NOMO-1 (cell line): ENCODE measurements at regions not wholly inside any gene's neighbourhood (a gene's known extent, or its start where the extent isn't known, plus 50 kb on each side); places are given as distances from the start of the nearest gene placed in this dataset.
A peak's percentile ranks its signal among the peaks of the same experiment; 100 is the strongest.
"Not testable (repeated sequence)": the region's sequence is repeated elsewhere in the genome, so short reads cannot be mapped to it uniquely, and the experiment has no call there.

ENCODE experiments used
- DNase-seq, 2 experiments: peaks; one replicate each; lab custom pipeline; 2025; ENCODE audit not compliant: unreplicated experiment in 2 of 2; lab: John Stamatoyannopoulos, UW

- DNase-seq: no peak
Observed at GRCh38 chr3:153369561-153370374, 207.7 kb downstream of the RAP2B start.

- DNase-seq: no peak
Observed at GRCh38 chr3:153370680-153371079, 208.7 kb downstream of the RAP2B start.

GRCh38 chr3:153372326-153372725 lies 210.3 kb downstream of the RAP2B start:
- DNase-seq: peak in 1 of 2 experiments; percentile 11

- peak; percentile 95 to 98 for DNase-seq
Observed at GRCh38 chr3:153373606-153374005, 211.6 kb downstream of the RAP2B start.

- not testable (repeated sequence) for DNase-seq
Observed at GRCh38 chr3:153378366-153378765, 216.3 kb downstream of the RAP2B start.

GRCh38 chr3:153379516-153379915 lies 217.5 kb downstream of the RAP2B start:
- no peak for DNase-seq

GRCh38 chr3:153385343-153385742 lies 223.3 kb downstream of the RAP2B start:
- DNase-seq: no peak

GRCh38 chr3:153392363-153392762 lies 230.3 kb downstream of the RAP2B start:
- no peak for DNase-seq

- no peak for DNase-seq
Observed at GRCh38 chr3:153394017-153394416, 232.0 kb downstream of the RAP2B start.

- no peak for DNase-seq
Observed at GRCh38 chr3:153396581-153396980, 234.6 kb downstream of the RAP2B start.

- DNase-seq: no peak
Observed at GRCh38 chr3:153397794-153398193, 235.8 kb downstream of the RAP2B start.

GRCh38 chr3:153399636-153400035 lies 237.6 kb downstream of the RAP2B start:
- DNase-seq: peak in 1 of 2 experiments; percentile 28

GRCh38 chr3:153400641-153401040 lies 238.6 kb downstream of the RAP2B start:
- peak; percentile 10 to 53 for DNase-seq

GRCh38 chr3:153404157-153404556 lies 242.1 kb downstream of the RAP2B start:
- DNase-seq: peak in 1 of 2 experiments; percentile 26

GRCh38 chr3:153405320-153405719 lies 243.3 kb downstream of the RAP2B start:
- DNase-seq: not testable (repeated sequence)

GRCh38 chr3:153410517-153410916 lies 248.5 kb downstream of the RAP2B start:
- DNase-seq: peak in 1 of 2 experiments; percentile 5

- no peak for DNase-seq
Observed at GRCh38 chr3:153414982-153415381, 253.0 kb downstream of the RAP2B start.

- DNase-seq: no peak
Observed at GRCh38 chr3:153422314-153422713, 260.3 kb downstream of the RAP2B start.

GRCh38 chr3:153423820-153424219 lies 261.8 kb downstream of the RAP2B start:
- not testable (repeated sequence) for DNase-seq

GRCh38 chr3:153426344-153426743 lies 264.3 kb downstream of the RAP2B start:
- no peak for DNase-seq

- DNase-seq: no peak
Observed at GRCh38 chr3:153426803-153427202, 264.8 kb downstream of the RAP2B start.

- DNase-seq: no peak
Observed at GRCh38 chr3:153429821-153430220, 267.8 kb downstream of the RAP2B start.
